ENCODE measurements at regions not wholly inside any gene's neighbourhood (a gene's known extent, or its start where the extent isn't known, plus 50 kb on each side); places are given as distances from the start of the nearest gene placed in this dataset.

- Histone ChIP-seq H3K4me3 (no peak overlapping the region), H3K36me3 (no peaks in the 10 kb centered on the region), H3K27me3 (no peaks in the 10 kb centered on the region), H3K4me1 (no peaks in the 10 kb centered on the region), H3K27ac (no peak overlapping the region), H3K9me3 (peaks cover 0 to 5% of the 10 kb centered on the region in 2 donors)
- no peak for TF ChIP-seq CTCF (IDR thresholded peaks at IDR 0.05)
- no peak for TF ChIP-seq POLR2AphosphoS5 (IDR thresholded peaks at IDR 0.05)
- TF ChIP-seq POLR2A (IDR thresholded peaks at IDR 0.05), result no peak
- intact Hi-C loops (cut with DNase I; ENCODE audit: low total_unique reads), result no loop called here
- DNase-seq (ENCODE audit: low spot score in 2 of 2), result no peak
Measured at GRCh38 chr12:60437297-60437696, 841.5 kb downstream of the SLC16A7 start.

DNA sequence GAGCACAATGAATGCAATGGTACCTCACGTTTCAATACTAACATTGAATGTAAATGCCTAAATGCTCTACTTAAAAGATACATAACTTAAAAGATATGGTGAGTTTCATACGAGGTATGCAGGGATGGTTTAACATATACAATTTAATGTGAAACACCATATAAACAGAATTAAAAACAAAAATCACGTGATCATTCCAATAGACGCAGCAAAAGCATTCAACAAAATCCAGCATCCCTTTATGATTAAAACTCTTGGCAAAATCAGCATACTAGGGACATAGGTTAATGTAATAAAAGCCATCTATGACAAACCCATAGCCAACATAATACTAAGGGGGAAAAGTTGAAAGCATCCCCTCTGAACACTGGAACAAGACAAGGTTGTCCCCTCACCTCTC is 845.7 kb downstream of the SLC16A7 start:
- H3K9me3 ChIP-seq, result peaks cover 0 to 5% of the 10 kb centered on the region in 2 donors
- intact Hi-C loops (cut with DNase I; ENCODE audit: low total_unique reads), result no loop called here
- no peak for DNase-seq (ENCODE audit: low spot score in 2 of 2)
- no peaks in the 10 kb centered on the region for H3K36me3 ChIP-seq
- no peaks in the 10 kb centered on the region for H3K27me3 ChIP-seq
- TF ChIP-seq POLR2AphosphoS5 (IDR thresholded peaks at IDR 0.05) (no peak), CTCF (IDR thresholded peaks at IDR 0.05) (no peak), POLR2A (IDR thresholded peaks at IDR 0.05) (no peak)
- no peak overlapping the region for H3K4me3 ChIP-seq
- H3K27ac ChIP-seq, result no peak overlapping the region
- no peaks in the 10 kb centered on the region for H3K4me1 ChIP-seq

GRCh38 chr12:60451457-60451856 is 855.6 kb downstream of the SLC16A7 start:
- no peak for DNase-seq (ENCODE audit: low spot score in 2 of 2)
- Histone ChIP-seq H3K36me3 (no peaks in the 10 kb centered on the region), H3K9me3 (no peaks in the 10 kb centered on the region), H3K27me3 (no peaks in the 10 kb centered on the region), H3K4me3 (no peak overlapping the region), H3K4me1 (no peaks in the 10 kb centered on the region), H3K27ac (no peak overlapping the region)
- no peak for TF ChIP-seq POLR2A (IDR thresholded peaks at IDR 0.05)
- TF ChIP-seq CTCF (IDR thresholded peaks at IDR 0.05), result no peak
- no peak for TF ChIP-seq POLR2AphosphoS5 (IDR thresholded peaks at IDR 0.05)
- intact Hi-C loops (cut with DNase I; ENCODE audit: low total_unique reads), result no loop called here

GRCh38 chr12:60465060-60465459 is 869.2 kb downstream of the SLC16A7 start:
- Histone ChIP-seq H3K27ac (no peak overlapping the region), H3K4me1 (no peaks in the 10 kb centered on the region), H3K27me3 (no peaks in the 10 kb centered on the region), H3K36me3 (no peaks in the 10 kb centered on the region), H3K9me3 (no peaks in the 10 kb centered on the region), H3K4me3 (no peak overlapping the region)
- intact Hi-C loops (cut with DNase I; ENCODE audit: low total_unique reads), result no loop called here
- TF ChIP-seq POLR2AphosphoS5 (IDR thresholded peaks at IDR 0.05) (no peak), CTCF (IDR thresholded peaks at IDR 0.05) (no peak), POLR2A (IDR thresholded peaks at IDR 0.05) (no peak)
- no peak for DNase-seq (ENCODE audit: low spot score in 2 of 2)

GRCh38 chr12:60468546-60468945 is 872.7 kb downstream of the SLC16A7 start:
- Histone ChIP-seq H3K4me1 (no peaks in the 10 kb centered on the region), H3K36me3 (no peaks in the 10 kb centered on the region), H3K9me3 (no peaks in the 10 kb centered on the region), H3K4me3 (no peak overlapping the region), H3K27me3 (no peaks in the 10 kb centered on the region), H3K27ac (no peak overlapping the region)
- DNase-seq (ENCODE audit: low spot score in 2 of 2), result no peak
- intact Hi-C loops (cut with DNase I; ENCODE audit: low total_unique reads), result no loop called here
- TF ChIP-seq CTCF (IDR thresholded peaks at IDR 0.05) (no peak), POLR2A (IDR thresholded peaks at IDR 0.05) (no peak), POLR2AphosphoS5 (IDR thresholded peaks at IDR 0.05) (no peak)

All from breast epithelium (tissue), 4 donors.